Cardiac fibroblast (primary cell): ENCODE measurements at regions not wholly inside any gene's neighbourhood (a gene's known extent, or its start where the extent isn't known, plus 50 kb on each side); places are given as distances from the start of the nearest gene placed in this dataset.

Experiments
- DNase-seq, 2 donors: peaks; one replicate each; pipeline versions ENCODE4 v3.0.0 to v3.0.0-alpha.2; 2010; ENCODE audit warnings: low read depth in 2 of 2
- H3K4me3 ChIP-seq, 2 donors: replicated peaks in 1 of 2; 1 replicate in 1 of 2; 2 replicates in 1 of 2; pipeline ENCODE4 v1.5.1; 2011; ENCODE audit warnings: low read depth in 2 of 2, low read length in 2 of 2, mild to moderate bottlenecking in 2 of 2, moderate library complexity in 1 of 2
- CTCF ChIP-seq: IDR thresholded peaks from one replicate; pipeline ENCODE4 v1.5.1; 2011; ENCODE audit warnings: low read depth, mild to moderate bottlenecking, low read length, inconsistent platforms

GRCh38 chr22:47259049-47259448, 496.6 kb downstream of the TBC1D22A start:
- TF ChIP-seq CTCF = no peak
- DNase-seq = no peak
- no peak overlapping the region for H3K4me3 ChIP-seq

DNA sequence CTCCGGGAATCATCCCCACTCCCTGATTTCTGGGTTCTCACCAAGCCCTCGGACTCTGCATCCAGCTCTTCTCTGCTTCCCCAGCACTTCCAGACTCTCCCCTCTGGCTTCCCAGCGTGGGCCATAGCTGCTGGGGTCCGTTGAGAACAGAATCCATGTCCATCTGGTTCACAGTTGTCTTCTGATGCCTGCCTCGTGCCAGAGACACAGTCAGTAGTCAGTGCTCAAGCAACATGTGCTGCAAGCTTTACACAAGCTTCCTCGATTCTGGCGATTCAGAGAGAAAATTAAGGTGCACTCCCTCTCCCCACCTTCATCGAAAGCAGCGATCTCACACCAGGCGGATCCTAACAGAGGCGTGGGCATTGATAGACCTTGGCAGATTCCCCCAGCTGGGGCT, 495.5 kb downstream of the TBC1D22A start:
- no peak for TF ChIP-seq CTCF
- H3K4me3 ChIP-seq = no peak overlapping the region
- DNase-seq = no peak

GRCh38 chr22:47257566-47257965, 495.1 kb downstream of the TBC1D22A start:
- DNase-seq = no peak
- no peak for TF ChIP-seq CTCF
- no peak overlapping the region for H3K4me3 ChIP-seq

- no peak overlapping the region for H3K4me3 ChIP-seq
- no peak for DNase-seq
- TF ChIP-seq CTCF = no peak
Measured at GRCh38 chr22:47251911-47252310, 489.5 kb downstream of the TBC1D22A start.

- TF ChIP-seq CTCF = no peak
- no peak for DNase-seq
- H3K4me3 ChIP-seq = no peak overlapping the region
Measured at GRCh38 chr22:47250995-47251765, 488.7 kb downstream of the TBC1D22A start.

DNA sequence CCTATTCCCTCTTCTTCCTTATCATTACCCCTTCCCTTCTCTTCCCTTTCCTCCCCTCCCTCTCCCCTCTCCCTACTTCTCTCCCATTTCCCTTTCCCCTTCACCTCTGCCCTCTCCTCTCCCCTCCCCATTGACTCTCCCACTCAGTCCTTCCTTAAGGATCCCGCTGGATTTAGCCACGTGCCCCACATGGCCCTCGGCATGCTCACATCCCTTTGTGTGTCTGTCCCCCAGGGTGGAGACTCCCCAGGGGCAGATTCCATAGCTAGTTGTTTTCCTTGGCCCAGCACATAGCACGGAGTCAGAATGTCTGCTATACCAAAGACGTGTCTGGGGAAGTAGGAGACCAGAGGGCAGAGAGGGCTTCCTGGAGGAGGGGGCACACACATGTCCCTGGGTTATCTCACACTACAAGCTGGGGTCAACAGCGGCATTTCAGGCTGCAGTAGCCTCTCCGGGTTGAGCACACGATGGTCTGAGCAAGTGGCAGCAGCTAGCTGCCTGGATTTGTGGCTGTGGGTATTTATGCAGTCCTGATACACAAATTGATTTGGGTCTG, 487.0 kb downstream of the TBC1D22A start:
- no peak for DNase-seq
- no peak for TF ChIP-seq CTCF
- H3K4me3 ChIP-seq = no peak overlapping the region
